ENCODE measurements at regions not wholly inside any gene's neighbourhood (a gene's known extent, or its start where the extent isn't known, plus 50 kb on each side); places are given as distances from the start of the nearest gene placed in this dataset.
A peak's percentile ranks its signal among the peaks of the same experiment; 100 is the strongest.

- Histone ChIP-seq H3K79me2 (replicated peaks; ENCODE audit: insufficient read depth, low read length) (no peaks in the 10 kb centered on the region), H3F3A (ENCODE audit: insufficient read depth, low read length, poor library complexity, severe bottlenecking) (no peaks in the 10 kb centered on the region), H3K4me2 (ENCODE audit: low read length) (no peak overlapping the region), H3K36me3 (ENCODE audit: insufficient read depth, low read length) (no peaks in the 10 kb centered on the region), H3K9me3 (ENCODE audit: low read length) (no peaks in the 10 kb centered on the region), H3K27me3 (ENCODE audit: insufficient read depth, low read depth, low read length) (peaks cover 85% of the 10 kb centered on the region), H3K9me2 (ENCODE audit: insufficient read depth, low read length) (no peaks in the 10 kb centered on the region), H3K4me3 (ENCODE audit: low read length) (no peak overlapping the region), H3K9ac (ENCODE audit: low read length) (no peak overlapping the region), H2AFZ (ENCODE audit: low read depth, low read length) (no peak overlapping the region), H4K20me1 (ENCODE audit: insufficient read depth) (no peaks in the 10 kb centered on the region), H3K27ac (ENCODE audit: low read length) (no peak overlapping the region)
- TF ChIP-seq EZH2 (IDR thresholded peaks at IDR 0.05; ENCODE audit: borderline replicate concordance, insufficient read depth, low read length, poor library complexity, severe bottlenecking) (no peak), EP300 (conservative IDR thresholded peaks at IDR 0.05; ENCODE audit: poor library complexity, severe bottlenecking) (no peak), MXI1 (conservative IDR thresholded peaks at IDR 0.05; ENCODE audit: poor library complexity, severe bottlenecking) (no peak), RAD21 (conservative IDR thresholded peaks at IDR 0.05) (no peak), REST (IDR thresholded peaks at IDR 0.05; ENCODE audit: borderline replicate concordance) (no peak), POLR2AphosphoS5 (IDR thresholded peaks at IDR 0.05) (no peak), TAF1 (IDR thresholded peaks at IDR 0.05; ENCODE audit: low read depth) (no peak), CTCF (IDR thresholded peaks at IDR 0.05; ENCODE audit: poor library complexity, severe bottlenecking) (no peak), SMC3 (conservative IDR thresholded peaks at IDR 0.05; ENCODE audit: poor library complexity) (no peak)
Observed at GRCh38 chr10:100658269-100658668, 87.1 kb upstream of the PAX2 start.

- Histone ChIP-seq H3K4me2 (ENCODE audit: low read length) (no peak overlapping the region), H3K9ac (ENCODE audit: low read length) (no peak overlapping the region), H3K27ac (ENCODE audit: low read length) (no peak overlapping the region), H4K20me1 (ENCODE audit: insufficient read depth) (no peaks in the 10 kb centered on the region), H3F3A (ENCODE audit: insufficient read depth, low read length, poor library complexity, severe bottlenecking) (no peaks in the 10 kb centered on the region), H3K9me3 (ENCODE audit: low read length) (no peaks in the 10 kb centered on the region), H3K79me2 (replicated peaks; ENCODE audit: insufficient read depth, low read length) (no peaks in the 10 kb centered on the region), H3K36me3 (ENCODE audit: insufficient read depth, low read length) (no peaks in the 10 kb centered on the region), H3K9me2 (ENCODE audit: insufficient read depth, low read length) (no peaks in the 10 kb centered on the region), H3K4me3 (ENCODE audit: low read length) (peak overlapping the region; percentile 38), H3K27me3 (ENCODE audit: insufficient read depth, low read depth, low read length) (peaks cover 84% of the 10 kb centered on the region), H2AFZ (ENCODE audit: low read depth, low read length) (no peak overlapping the region)
- TF ChIP-seq CTCF (IDR thresholded peaks at IDR 0.05; ENCODE audit: poor library complexity, severe bottlenecking): no peak
- no peak for TF ChIP-seq TAF1 (IDR thresholded peaks at IDR 0.05; ENCODE audit: low read depth)
- no peak for TF ChIP-seq SMC3 (conservative IDR thresholded peaks at IDR 0.05; ENCODE audit: poor library complexity)
- peak; percentile 19 for TF ChIP-seq POLR2AphosphoS5 (IDR thresholded peaks at IDR 0.05)
- TF ChIP-seq EP300 (conservative IDR thresholded peaks at IDR 0.05; ENCODE audit: poor library complexity, severe bottlenecking): no peak
- TF ChIP-seq REST (IDR thresholded peaks at IDR 0.05; ENCODE audit: borderline replicate concordance): no peak
- no peak for TF ChIP-seq EZH2 (IDR thresholded peaks at IDR 0.05; ENCODE audit: borderline replicate concordance, insufficient read depth, low read length, poor library complexity, severe bottlenecking)
- TF ChIP-seq RAD21 (conservative IDR thresholded peaks at IDR 0.05): no peak
- no peak for TF ChIP-seq MXI1 (conservative IDR thresholded peaks at IDR 0.05; ENCODE audit: poor library complexity, severe bottlenecking)
Observed at GRCh38 chr10:100659361-100660098, 85.9 kb upstream of the PAX2 start.

Data from neural cell (in vitro differentiated cells).